Gastroesophageal sphincter (tissue), 3 donors: ENCODE measurements at regions not wholly inside any gene's neighbourhood (a gene's known extent, or its start where the extent isn't known, plus 50 kb on each side); places are given as distances from the start of the nearest gene placed in this dataset.

Source experiments
- POLR2A ChIP-seq, 2 donors: fragments of 450-650 bp; IDR thresholded peaks; one replicate each; pipeline ENCODE4 v1.6.1; 2017; ENCODE audit warnings: antibody characterized with exemption in 2 of 2, mild to moderate bottlenecking in 2 of 2, moderate library complexity in 1 of 2
- TF ChIP-seq, protein P1 (sequence below), 4 experiments: fragments of 200-600 bp in 2 of 4; fragments of 450-650 bp in 2 of 4; sonication (generic) in 1 of 4; IDR thresholded peaks; one replicate each; pipeline ENCODE4 v1.5.1; 2017 to 2019; ENCODE audit warnings: antibody characterized with exemption in 4 of 4, mild to moderate bottlenecking in 2 of 4, moderate library complexity in 2 of 4

GRCh38 chr7:153543232-153543631, 509.0 kb upstream of the DPP6 start:
- TF ChIP-seq, protein P1, sequence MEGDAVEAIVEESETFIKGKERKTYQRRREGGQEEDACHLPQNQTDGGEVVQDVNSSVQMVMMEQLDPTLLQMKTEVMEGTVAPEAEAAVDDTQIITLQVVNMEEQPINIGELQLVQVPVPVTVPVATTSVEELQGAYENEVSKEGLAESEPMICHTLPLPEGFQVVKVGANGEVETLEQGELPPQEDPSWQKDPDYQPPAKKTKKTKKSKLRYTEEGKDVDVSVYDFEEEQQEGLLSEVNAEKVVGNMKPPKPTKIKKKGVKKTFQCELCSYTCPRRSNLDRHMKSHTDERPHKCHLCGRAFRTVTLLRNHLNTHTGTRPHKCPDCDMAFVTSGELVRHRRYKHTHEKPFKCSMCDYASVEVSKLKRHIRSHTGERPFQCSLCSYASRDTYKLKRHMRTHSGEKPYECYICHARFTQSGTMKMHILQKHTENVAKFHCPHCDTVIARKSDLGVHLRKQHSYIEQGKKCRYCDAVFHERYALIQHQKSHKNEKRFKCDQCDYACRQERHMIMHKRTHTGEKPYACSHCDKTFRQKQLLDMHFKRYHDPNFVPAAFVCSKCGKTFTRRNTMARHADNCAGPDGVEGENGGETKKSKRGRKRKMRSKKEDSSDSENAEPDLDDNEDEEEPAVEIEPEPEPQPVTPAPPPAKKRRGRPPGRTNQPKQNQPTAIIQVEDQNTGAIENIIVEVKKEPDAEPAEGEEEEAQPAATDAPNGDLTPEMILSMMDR (IDR thresholded peaks at IDR 0.05) = no peak
- TF ChIP-seq POLR2A (IDR thresholded peaks at IDR 0.05) = no peak
